IMR-90 (cell line): ENCODE measurements at regions not wholly inside any gene's neighbourhood (a gene's known extent, or its start where the extent isn't known, plus 50 kb on each side); places are given as distances from the start of the nearest gene placed in this dataset.
A peak's percentile ranks its signal among the peaks of the same experiment; 100 is the strongest.

Experiments
- ATAC-seq: fragments of 200-7000 bp; cut with Tn5 transposase; 2 replicates; pipeline ENCODE4 v1.9.1; 2020; ENCODE audit warnings: low read depth, mild to moderate bottlenecking, moderate library complexity
- BruUV-seq: library from RNA; stranded (reverse); fragments of 400-500 nt; replicated peaks from 2 replicates; lab custom pipeline; 2021; lab: Mats Ljungman, UMichigan
- CTCF ChIA-PET: fragments of 300-600 bp; formaldehyde crosslinking; extraction: SDS; loops from one replicate; lab custom pipeline; 2021; ENCODE audit warnings: antibody characterized with exemption; lab: Yijun Ruan, JAX
- POLR2A ChIA-PET: fragments of 300-600 bp; sonication (Branson Sonifier 250); formaldehyde crosslinking; loops from one replicate; lab custom pipeline; 2022; ENCODE audit warnings: antibody characterized with exemption; ENCODE audit not compliant: unreplicated experiment; lab: Charles Lee
- DNase-seq: peaks from one replicate; pipeline ENCODE4 v3.0.0; 2013
- H2AFZ ChIP-seq: replicated peaks from 2 replicates; pipeline ENCODE3; 2013; ENCODE audit warnings: low read length, mild to moderate bottlenecking; ENCODE audit not compliant: poor library complexity
- H2AK5ac ChIP-seq: 2 replicates; pipeline ENCODE4 v1.6.1; 2013; ENCODE audit warnings: low read depth, low read length, inconsistent platforms
- H2AK9ac ChIP-seq: replicated peaks from 2 replicates; pipeline ENCODE3; 2013; ENCODE audit warnings: mild to moderate bottlenecking, low read depth, low read length, moderate library complexity; ENCODE audit not compliant: poor library complexity
- H2BK120ac ChIP-seq: 2 replicates; pipeline ENCODE4 v1.6.1; 2013; ENCODE audit warnings: low read depth, low read length, inconsistent platforms
- H2BK15ac ChIP-seq: 3 replicates; pipeline ENCODE4 v1.6.1; 2013; ENCODE audit warnings: low read depth, low read length, inconsistent platforms
- H2BK20ac ChIP-seq: 2 replicates; pipeline ENCODE4 v1.6.1; 2013; ENCODE audit warnings: low read depth, mild to moderate bottlenecking, inconsistent platforms, low read length, moderate library complexity
- H2BK5ac ChIP-seq: 2 replicates; pipeline ENCODE4 v1.6.1; 2013; ENCODE audit warnings: mild to moderate bottlenecking, low read depth, low read length, inconsistent platforms; ENCODE audit not compliant: poor library complexity, severe bottlenecking
- H3K14ac ChIP-seq: replicated peaks from 2 replicates; pipeline ENCODE4 v1.6.1; 2013; ENCODE audit warnings: low read depth, low read length, inconsistent platforms
- H3K18ac ChIP-seq: 2 replicates; pipeline ENCODE4 v1.6.1; 2013; ENCODE audit warnings: low read depth, low read length, control low read depth
- H3K23ac ChIP-seq: 2 replicates; pipeline ENCODE4 v1.6.1; 2013; ENCODE audit warnings: low read depth, low read length, inconsistent platforms
- H3K27ac ChIP-seq: 2 replicates; pipeline ENCODE4 v1.5.1; 2013; ENCODE audit warnings: mild to moderate bottlenecking, control low read depth, low read length; ENCODE audit not compliant: insufficient read depth
- H3K27me3 ChIP-seq: 2 replicates; pipeline ENCODE4 v1.6.1; 2013; ENCODE audit warnings: low read length; ENCODE audit not compliant: control insufficient read depth, insufficient read depth
- H3K36me3 ChIP-seq: 2 replicates; pipeline ENCODE4 v1.6.1; 2013; ENCODE audit warnings: low read length, mixed read lengths; ENCODE audit not compliant: control insufficient read depth, insufficient read depth
- H3K4ac ChIP-seq: 2 replicates; pipeline ENCODE4 v1.6.1; 2013; ENCODE audit warnings: low read depth, low read length, inconsistent platforms
- H3K4me1 ChIP-seq: 2 replicates; pipeline ENCODE4 v1.6.1; 2013; ENCODE audit warnings: low read length, mixed read lengths; ENCODE audit not compliant: control insufficient read depth, insufficient read depth
- H3K4me2 ChIP-seq: 2 replicates; pipeline ENCODE4 v1.6.1; 2013; ENCODE audit warnings: low read depth, mild to moderate bottlenecking, control low read depth, low read length, moderate library complexity
- H3K4me3 ChIP-seq: 2 replicates; pipeline ENCODE4 v1.5.1; 2013; ENCODE audit warnings: low read depth, mild to moderate bottlenecking, control low read depth, low read length, moderate library complexity; ENCODE audit not compliant: insufficient read depth
- H3K56ac ChIP-seq: 2 replicates; pipeline ENCODE4 v1.6.1; 2013; ENCODE audit warnings: low read length, inconsistent platforms; ENCODE audit not compliant: insufficient read depth; ENCODE audit errors: extremely low read depth
- H3K79me1 ChIP-seq, 2 experiments: 2 replicates each; pipeline ENCODE4 v1.6.1; 2013; ENCODE audit warnings: low read length in 2 of 2, inconsistent platforms in 1 of 2, low read depth in 1 of 2
- H3K9ac ChIP-seq: 2 replicates; pipeline ENCODE4 v1.6.1; 2013; ENCODE audit warnings: low read depth, low read length, control low read depth
- H3K9me1 ChIP-seq: 2 replicates; pipeline ENCODE4 v1.6.1; 2013; ENCODE audit warnings: low read length, inconsistent platforms; ENCODE audit not compliant: insufficient read depth
- H3K9me3 ChIP-seq: 2 replicates; pipeline ENCODE4 v1.6.1; 2013; ENCODE audit warnings: low read length; ENCODE audit not compliant: control insufficient read depth, insufficient read depth
- H4K20me1 ChIP-seq: 2 replicates; pipeline ENCODE4 v1.6.1; 2013; ENCODE audit warnings: low read length, inconsistent platforms; ENCODE audit not compliant: insufficient read depth
- H4K5ac ChIP-seq: 2 replicates; pipeline ENCODE4 v1.6.1; 2013; ENCODE audit warnings: mild to moderate bottlenecking, low read depth, low read length, control low read depth
- H4K8ac ChIP-seq, 2 experiments: 2 replicates each; pipeline ENCODE4 v1.6.1; 2013; ENCODE audit warnings: low read depth in 2 of 2, low read length in 2 of 2, control low read depth in 1 of 2, inconsistent platforms in 1 of 2
- H4K91ac ChIP-seq: 2 replicates; pipeline ENCODE4 v1.6.1; 2013; ENCODE audit warnings: low read depth, low read length, inconsistent platforms; ENCODE audit not compliant: insufficient read depth
- CEBPB ChIP-seq: IDR thresholded peaks from 2 replicates; pipeline ENCODE4 v1.6.1; 2012; ENCODE audit warnings: low read depth, low read length, improper control_type of control experiment
- RAD21 ChIP-seq: IDR thresholded peaks from 2 replicates; pipeline ENCODE4 v1.6.1; 2012; ENCODE audit warnings: low read length, improper control_type of control experiment
- WGBS, 2 experiments: methylation state at CpG; one replicate each; pipeline versions ENCODE4 v1.1.5 to v1.1.7; 2013; ENCODE audit warnings: missing lambda C conversion rate in 2 of 2; ENCODE audit not compliant: insufficient read length in 1 of 2; ENCODE audit errors: extremely low coverage in 2 of 2; 5-methylcytosine and 5-hydroxymethylcytosine counted together
- dilution Hi-C: fragments of 300-500 bp; cut with HindIII; formaldehyde crosslinking; loops from one replicate; pipeline ENCODE4 v1.14.3; 2018; ENCODE audit warnings: low sequenced_read_pairs; ENCODE audit not compliant: unreplicated experiment
- in situ Hi-C: fragments of 300-500 bp; cut with MboI; formaldehyde crosslinking; loops from 3 replicates; pipeline ENCODE4 v1.14.3; 2019; ENCODE audit warnings: low sequenced_read_pairs, inconsistent platforms, mixed read lengths
- intact Hi-C: fragments of 100-400 bp; cut with micrococcal nuclease; formaldehyde crosslinking; loops from 2 replicates; pipeline ENCODE4 v1.10.0; 2022

- H2AK5ac ChIP-seq: no peak overlapping the region
- H3K18ac ChIP-seq: no peak overlapping the region
- no peak overlapping the region for H3K9ac ChIP-seq
- peaks cover 31% of the 10 kb centered on the region for H3K27me3 ChIP-seq
- H4K20me1 ChIP-seq: no peaks in the 10 kb centered on the region
- no peak overlapping the region for H2AK9ac ChIP-seq
- BruUV-seq: no TSS peak
- H3K23ac ChIP-seq: no peak overlapping the region
- no peak overlapping the region for H3K4me3 ChIP-seq
- H2AFZ ChIP-seq: no peak overlapping the region
- H3K14ac ChIP-seq: no peak overlapping the region
- H4K91ac ChIP-seq: no peak overlapping the region
- no peaks in the 10 kb centered on the region for H3K4me1 ChIP-seq
- no peak overlapping the region for H4K5ac ChIP-seq
- ATAC-seq (no peak), DNase-seq (no peak)
- ChIA-PET POLR2A (no interaction called here), CTCF (no interaction called here)
- no peaks in the 10 kb centered on the region for H3K79me1 ChIP-seq
- no peak for TF ChIP-seq RAD21
- TF ChIP-seq CEBPB: peak; percentile 43
- no peak overlapping the region for H3K4ac ChIP-seq
- dilution Hi-C loops (no loop called here), in situ Hi-C loops (no loop called here), intact Hi-C loops (no loop called here)
- no peak overlapping the region for H4K8ac ChIP-seq
- H3K9me1 ChIP-seq: no peaks in the 10 kb centered on the region
- no peak overlapping the region for H2BK20ac ChIP-seq
- H2BK15ac ChIP-seq: no peak overlapping the region
- no peak overlapping the region for H3K56ac ChIP-seq
- H2BK120ac ChIP-seq: no peak overlapping the region
- H2BK5ac ChIP-seq: no peak overlapping the region
- WGBS, 2 experiments: no CpG with 5 or more reads among the region's 1 CpG
- H3K4me2 ChIP-seq: no peak overlapping the region
- no peaks in the 10 kb centered on the region for H3K9me3 ChIP-seq
- no peak overlapping the region for H3K27ac ChIP-seq
- no peaks in the 10 kb centered on the region for H3K36me3 ChIP-seq
Observed at GRCh38 chr11:10996678-10997077, 138.8 kb upstream of the ZBED5 start.
